Activated CD4-positive, alpha-beta T cell treated with anti-CD3 and anti-CD28 coated beads, Interleukin-2, amount 10 ng/mL, durations not matched to agents 24 days and 14 days (primary cell): ENCODE measurements at regions not wholly inside any gene's neighbourhood (a gene's known extent, or its start where the extent isn't known, plus 50 kb on each side); places are given as distances from the start of the nearest gene placed in this dataset.
A peak's percentile ranks its signal among the peaks of the same experiment; 100 is the strongest.

Experiments
- DNase-seq: peaks from one replicate; pipeline ENCODE4 v3.0.0; 2022
- H3K27ac Mint-ChIP-seq: one replicate; pipeline ENCODE4 v1.8.0; 2022; ENCODE audit warnings: mild to moderate bottlenecking, mixed read lengths
- H3K27me3 Mint-ChIP-seq: one replicate; pipeline ENCODE4 v1.8.0; 2022; ENCODE audit warnings: mixed read lengths
- H3K36me3 Mint-ChIP-seq: one replicate; pipeline ENCODE4 v1.8.0; 2022; ENCODE audit warnings: low read depth, mild to moderate bottlenecking, mixed read lengths
- H3K4me1 Mint-ChIP-seq: one replicate; pipeline ENCODE4 v1.8.0; 2021; ENCODE audit warnings: mixed read lengths
- H3K4me3 Mint-ChIP-seq: one replicate; pipeline ENCODE4 v1.8.0; 2022; ENCODE audit warnings: mild to moderate bottlenecking, moderate library complexity, mixed read lengths
- H3K9me3 Mint-ChIP-seq: one replicate; pipeline ENCODE4 v1.8.0; 2021; ENCODE audit warnings: mixed read lengths
- intact Hi-C: fragments of 100-400 bp; cut with micrococcal nuclease; formaldehyde crosslinking; loops from one replicate; pipeline ENCODE4 v1.15.1; 2023

DNA sequence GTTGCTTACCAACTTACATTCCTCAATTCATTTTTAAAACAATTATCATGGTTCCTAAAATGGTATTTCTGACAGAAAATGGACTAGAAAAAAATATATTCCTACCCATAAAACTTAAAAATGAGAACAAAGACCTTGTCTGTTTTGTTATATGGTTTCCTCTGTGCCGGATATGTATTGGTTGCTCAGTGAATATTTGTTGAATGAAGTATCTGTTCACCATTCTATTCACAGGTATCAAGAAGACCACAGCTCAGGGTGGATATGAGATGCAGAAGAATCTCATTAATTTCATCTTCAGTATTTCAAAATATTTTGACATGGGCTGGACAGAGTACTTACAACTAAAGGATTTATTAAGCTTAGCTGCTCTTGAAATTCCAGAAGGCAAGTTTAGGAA is 58.1 kb downstream of the TUSC7 start:
- no peaks in the 10 kb centered on the region for H3K4me1 Mint-ChIP-seq
- no peak for DNase-seq
- intact Hi-C loops, result no loop called here
- no peak overlapping the region for H3K4me3 Mint-ChIP-seq
- H3K9me3 Mint-ChIP-seq, result no peaks in the 10 kb centered on the region
- H3K27ac Mint-ChIP-seq, result no peak overlapping the region
- H3K36me3 Mint-ChIP-seq, result no peaks in the 10 kb centered on the region
- H3K27me3 Mint-ChIP-seq, result no peaks in the 10 kb centered on the region

DNA sequence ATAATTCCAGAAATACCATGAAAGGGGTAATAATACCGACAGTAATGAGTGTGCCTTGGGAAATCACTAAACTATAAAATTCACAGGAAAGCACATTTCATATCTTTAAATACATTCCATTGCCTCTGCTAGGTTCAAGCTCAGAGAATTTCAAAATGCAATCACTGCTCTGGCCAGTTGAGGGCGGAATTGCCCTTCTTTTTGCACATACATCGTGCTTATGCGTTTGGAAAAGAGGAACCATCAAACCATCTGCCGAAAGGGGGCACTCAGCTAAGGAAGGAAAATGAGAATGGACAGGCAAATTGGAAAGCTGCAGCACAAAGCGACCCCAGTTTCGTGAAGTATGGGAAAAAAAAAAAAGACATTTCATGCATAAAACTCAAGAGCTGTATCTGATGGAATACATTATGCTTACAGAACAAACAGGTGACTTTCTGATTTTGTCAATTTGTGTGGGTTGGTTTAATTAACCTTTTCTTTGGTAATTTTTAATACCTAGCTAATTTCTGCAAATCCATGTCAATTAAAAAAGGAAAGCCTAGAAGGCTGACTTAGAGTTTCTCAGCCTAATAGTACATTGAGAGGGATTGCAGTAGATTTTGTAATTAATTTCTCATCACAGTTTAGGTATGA is 61.4 kb downstream of the TUSC7 start:
- intact Hi-C loops, result loop anchor here (10.0 kb wide), 1 partner anchor 954 kb away; no protein-coding TSS in a partner anchor
- Mint-ChIP-seq H3K36me3 (no peaks in the 10 kb centered on the region), H3K27me3 (no peaks in the 10 kb centered on the region), H3K9me3 (no peaks in the 10 kb centered on the region), H3K27ac (no peak overlapping the region), H3K4me1 (no peaks in the 10 kb centered on the region), H3K4me3 (no peak overlapping the region)
- DNase-seq, result peak; percentile 82

DNA sequence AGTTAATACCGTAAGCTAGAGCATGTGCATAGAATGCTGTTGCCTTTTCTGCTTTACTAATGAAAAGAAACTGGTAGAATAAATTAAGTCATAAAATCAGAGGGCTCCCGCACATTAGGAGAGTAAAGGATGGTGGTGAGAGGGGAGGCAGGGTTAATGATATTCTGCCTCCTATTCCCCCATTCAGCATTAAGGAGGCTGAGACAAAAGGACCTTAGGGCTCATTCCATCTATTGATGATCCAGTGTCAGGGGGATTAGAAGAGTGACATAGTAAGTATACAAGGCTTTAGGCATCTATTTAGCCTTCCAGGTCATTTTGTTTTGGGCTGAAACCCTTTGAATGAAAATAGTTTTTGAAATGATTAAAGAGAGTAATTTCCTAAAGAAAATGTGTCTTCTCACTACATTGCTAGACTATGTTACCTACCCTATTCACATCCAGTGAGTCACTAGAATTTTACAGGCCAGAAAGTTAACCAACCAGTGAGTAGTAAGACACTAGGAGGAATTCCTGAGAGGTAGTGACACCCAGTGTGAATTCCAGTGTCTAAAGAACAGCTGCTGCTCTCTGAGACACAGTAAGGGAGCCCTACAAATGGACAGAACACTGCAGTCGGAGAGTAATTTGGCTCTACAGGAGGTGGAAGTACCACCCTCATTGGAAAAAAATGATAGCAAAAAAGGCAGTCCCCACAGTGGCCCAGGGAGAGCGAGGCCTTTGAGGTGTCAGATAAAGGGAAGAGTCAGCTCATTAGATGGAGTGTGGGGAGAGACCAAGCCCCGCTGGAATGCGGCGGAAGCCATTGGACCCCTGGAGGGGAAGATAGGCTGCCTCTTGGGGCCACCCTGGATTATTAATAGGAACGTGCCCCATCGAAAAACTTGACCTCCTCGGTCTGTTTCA is 67.6 kb downstream of the TUSC7 start:
- Mint-ChIP-seq H3K36me3 (no peaks in the 10 kb centered on the region), H3K27me3 (no peaks in the 10 kb centered on the region), H3K4me3 (no peak overlapping the region), H3K9me3 (no peaks in the 10 kb centered on the region), H3K27ac (no peak overlapping the region), H3K4me1 (no peaks in the 10 kb centered on the region)
- intact Hi-C loops, result loop anchor here (10.0 kb wide), 1 partner anchor 948 kb away; no protein-coding TSS in a partner anchor
- DNase-seq, result no peak

DNA sequence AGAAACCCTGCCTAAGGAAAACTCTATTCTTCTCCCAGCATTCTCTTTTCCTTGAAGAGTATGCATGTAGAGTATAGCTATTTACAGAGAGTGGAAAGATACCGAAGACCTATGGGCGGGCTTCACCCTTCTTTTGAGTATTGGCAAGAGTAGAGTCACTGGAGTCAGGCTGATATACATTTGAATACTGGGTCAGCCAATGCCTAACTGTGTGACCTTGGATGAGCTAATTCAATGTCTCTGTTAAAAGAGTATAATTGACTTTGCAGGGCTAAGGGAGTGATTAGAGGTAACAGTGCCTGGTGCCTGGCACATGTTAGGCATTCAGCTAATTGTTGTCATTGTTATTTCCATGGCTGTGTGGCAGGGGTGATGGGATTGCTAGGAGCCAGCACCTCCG is 75.6 kb downstream of the TUSC7 start:
- H3K9me3 Mint-ChIP-seq, result no peaks in the 10 kb centered on the region
- H3K4me1 Mint-ChIP-seq, result no peaks in the 10 kb centered on the region
- DNase-seq, result no peak
- H3K27me3 Mint-ChIP-seq, result no peaks in the 10 kb centered on the region
- no peak overlapping the region for H3K27ac Mint-ChIP-seq
- no peak overlapping the region for H3K4me3 Mint-ChIP-seq
- intact Hi-C loops, result no loop called here
- no peaks in the 10 kb centered on the region for H3K36me3 Mint-ChIP-seq

DNA sequence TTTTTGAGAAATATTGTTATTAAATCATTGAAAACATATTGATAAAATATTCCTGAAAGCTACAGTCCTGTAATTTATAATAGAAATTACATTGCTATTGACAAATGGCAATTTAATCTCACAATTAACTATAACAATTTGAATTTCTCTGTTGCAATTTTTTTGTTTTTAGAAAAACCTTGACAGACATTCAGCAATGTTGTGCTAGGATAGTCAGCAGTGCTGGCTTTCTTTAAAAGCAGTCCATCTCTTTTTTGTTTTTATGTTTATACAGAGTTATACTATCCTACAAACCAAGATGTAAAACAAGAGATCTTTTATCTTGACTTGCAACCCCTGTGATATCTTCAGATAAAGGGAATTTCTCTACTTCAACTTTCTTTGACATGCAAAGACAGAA is 93.1 kb downstream of the TUSC7 start:
- H3K27me3 Mint-ChIP-seq, result no peaks in the 10 kb centered on the region
- H3K36me3 Mint-ChIP-seq, result no peaks in the 10 kb centered on the region
- H3K4me3 Mint-ChIP-seq, result no peak overlapping the region
- H3K4me1 Mint-ChIP-seq, result no peaks in the 10 kb centered on the region
- no peak for DNase-seq
- no peaks in the 10 kb centered on the region for H3K9me3 Mint-ChIP-seq
- no peak overlapping the region for H3K27ac Mint-ChIP-seq
- intact Hi-C loops, result no loop called here

DNA sequence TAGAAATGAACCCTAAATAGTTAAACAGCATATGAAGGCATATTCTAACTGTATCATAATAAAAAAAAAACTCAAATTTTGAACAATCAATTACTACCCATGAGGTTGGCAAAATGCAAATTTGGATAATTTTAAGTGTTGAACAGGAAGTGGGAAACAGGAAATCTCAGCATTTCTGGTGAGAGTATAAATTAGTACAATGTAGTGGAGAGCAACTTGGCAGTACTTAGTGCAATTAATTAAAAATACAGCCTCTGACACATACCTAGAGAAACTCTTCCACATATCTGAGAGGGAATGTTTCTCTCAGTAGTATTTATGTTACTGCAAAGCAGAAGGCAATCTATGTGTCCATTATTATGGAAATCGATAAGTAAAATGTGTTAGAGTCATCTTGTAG is 96.8 kb downstream of the TUSC7 start:
- Mint-ChIP-seq H3K4me1 (no peaks in the 10 kb centered on the region), H3K27ac (no peak overlapping the region), H3K36me3 (no peaks in the 10 kb centered on the region), H3K27me3 (no peaks in the 10 kb centered on the region), H3K4me3 (no peak overlapping the region), H3K9me3 (no peaks in the 10 kb centered on the region)
- DNase-seq, result no peak
- intact Hi-C loops, result no loop called here

DNA sequence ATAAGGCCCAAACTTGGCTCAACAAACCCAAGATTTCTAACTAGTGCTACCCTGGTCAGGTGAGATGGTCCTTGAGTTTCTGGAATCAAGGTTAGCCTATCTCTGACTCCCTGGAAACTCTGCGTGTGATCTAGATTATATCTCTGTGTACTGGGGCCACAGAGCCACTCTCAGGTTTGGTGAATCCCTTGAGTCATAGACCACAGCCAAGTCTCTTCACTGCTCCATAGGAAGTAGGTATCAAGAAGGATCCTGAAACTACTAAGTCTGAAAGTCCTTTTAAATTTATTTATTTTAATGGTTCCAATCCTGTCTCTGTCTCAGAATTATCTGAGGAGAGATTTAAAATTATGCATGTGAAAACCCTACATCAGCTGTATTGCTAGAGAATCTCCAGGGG is 99.1 kb downstream of the TUSC7 start:
- intact Hi-C loops, result no loop called here
- H3K36me3 Mint-ChIP-seq, result no peaks in the 10 kb centered on the region
- no peaks in the 10 kb centered on the region for H3K27me3 Mint-ChIP-seq
- H3K27ac Mint-ChIP-seq, result no peak overlapping the region
- H3K4me1 Mint-ChIP-seq, result no peaks in the 10 kb centered on the region
- H3K4me3 Mint-ChIP-seq, result no peak overlapping the region
- DNase-seq, result no peak
- no peaks in the 10 kb centered on the region for H3K9me3 Mint-ChIP-seq

DNA sequence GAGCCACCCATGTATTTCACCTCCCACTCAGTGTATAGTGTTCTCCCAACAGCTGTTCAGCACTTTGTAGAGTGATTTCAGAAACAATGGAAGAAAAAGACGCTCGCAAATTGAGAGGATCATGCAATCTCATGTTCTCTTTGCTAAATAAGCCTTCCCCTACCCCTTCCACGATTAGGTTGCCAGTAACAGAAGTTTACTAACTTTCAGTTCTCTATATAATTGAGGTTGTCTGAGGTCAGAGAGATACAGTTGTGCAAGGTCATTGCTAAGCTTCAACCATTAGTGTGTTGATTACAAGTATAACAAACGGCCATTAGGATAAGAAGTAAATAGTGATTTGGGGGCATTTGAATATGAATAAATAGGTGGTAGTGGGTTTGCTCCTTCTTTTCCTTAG is 99.6 kb downstream of the TUSC7 start:
- no peak for DNase-seq
- Mint-ChIP-seq H3K4me1 (no peaks in the 10 kb centered on the region), H3K27me3 (no peaks in the 10 kb centered on the region), H3K9me3 (no peaks in the 10 kb centered on the region), H3K4me3 (no peak overlapping the region), H3K36me3 (no peaks in the 10 kb centered on the region), H3K27ac (no peak overlapping the region)
- intact Hi-C loops, result no loop called here

DNA sequence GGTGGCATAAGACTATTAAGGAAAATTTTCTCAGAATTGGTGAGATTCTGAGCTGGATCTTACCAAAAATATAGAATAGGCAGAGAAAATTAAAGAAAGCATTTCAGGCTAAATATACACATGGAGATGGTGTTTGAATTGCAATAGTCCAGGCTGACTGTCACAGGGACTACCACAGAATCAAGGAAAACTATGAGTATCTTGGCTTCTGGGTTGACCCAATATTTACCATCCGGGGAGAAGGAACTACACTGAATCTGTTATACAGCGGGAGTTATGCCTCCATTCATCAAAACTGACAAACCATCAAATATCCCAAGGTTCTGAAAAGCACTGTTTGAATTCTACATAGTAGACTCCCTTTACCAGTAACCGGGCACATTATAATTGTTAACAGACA is 102.2 kb downstream of the TUSC7 start:
- Mint-ChIP-seq H3K4me1 (no peaks in the 10 kb centered on the region), H3K27me3 (no peaks in the 10 kb centered on the region), H3K27ac (no peak overlapping the region), H3K36me3 (no peaks in the 10 kb centered on the region), H3K9me3 (no peaks in the 10 kb centered on the region), H3K4me3 (no peak overlapping the region)
- DNase-seq, result no peak
- intact Hi-C loops, result no loop called here

DNA sequence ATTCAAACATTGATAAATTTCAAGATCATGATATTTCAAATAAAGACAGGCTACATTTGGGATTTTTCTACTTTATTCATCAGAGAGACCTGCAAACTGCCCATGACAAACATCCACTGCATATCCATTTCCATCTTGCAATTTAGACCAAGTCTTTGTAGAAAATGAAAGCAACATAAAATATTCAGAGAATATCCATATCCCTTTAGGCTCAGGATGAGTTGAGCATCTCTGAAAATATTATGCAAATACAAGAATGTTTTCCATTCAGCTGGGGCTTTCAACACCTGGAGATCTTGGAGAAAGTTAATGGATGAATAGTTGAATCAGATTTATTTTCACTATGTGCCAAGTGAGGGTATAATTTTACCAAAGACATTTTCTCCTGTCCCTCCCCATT is 103.4 kb downstream of the TUSC7 start:
- no peak for DNase-seq
- Mint-ChIP-seq H3K4me3 (no peak overlapping the region), H3K9me3 (no peaks in the 10 kb centered on the region), H3K36me3 (no peaks in the 10 kb centered on the region), H3K27me3 (no peaks in the 10 kb centered on the region), H3K27ac (no peak overlapping the region), H3K4me1 (no peaks in the 10 kb centered on the region)
- intact Hi-C loops, result no loop called here

DNA sequence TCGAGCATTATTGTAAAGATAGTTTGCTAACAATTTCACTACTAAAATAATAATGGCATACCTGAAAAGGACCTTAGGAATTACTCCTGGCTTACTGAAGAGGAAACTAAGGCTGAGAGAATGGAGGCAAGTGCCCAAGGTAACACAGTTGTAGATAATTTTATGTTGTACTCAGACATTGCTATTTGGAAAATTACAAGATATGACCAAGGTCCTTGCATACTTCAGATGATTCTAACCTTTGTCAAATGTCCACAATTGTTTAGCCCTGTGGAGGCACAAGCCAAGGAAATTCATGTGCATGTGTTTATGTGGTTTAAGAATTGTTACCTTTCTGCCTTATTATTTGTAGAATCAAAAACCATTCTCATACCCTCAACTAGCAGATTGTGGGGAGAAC is 105.7 kb downstream of the TUSC7 start:
- no peaks in the 10 kb centered on the region for H3K27me3 Mint-ChIP-seq
- H3K4me1 Mint-ChIP-seq, result no peaks in the 10 kb centered on the region
- H3K27ac Mint-ChIP-seq, result no peak overlapping the region
- no peak overlapping the region for H3K4me3 Mint-ChIP-seq
- intact Hi-C loops, result no loop called here
- no peaks in the 10 kb centered on the region for H3K36me3 Mint-ChIP-seq
- no peaks in the 10 kb centered on the region for H3K9me3 Mint-ChIP-seq
- DNase-seq, result no peak

DNA sequence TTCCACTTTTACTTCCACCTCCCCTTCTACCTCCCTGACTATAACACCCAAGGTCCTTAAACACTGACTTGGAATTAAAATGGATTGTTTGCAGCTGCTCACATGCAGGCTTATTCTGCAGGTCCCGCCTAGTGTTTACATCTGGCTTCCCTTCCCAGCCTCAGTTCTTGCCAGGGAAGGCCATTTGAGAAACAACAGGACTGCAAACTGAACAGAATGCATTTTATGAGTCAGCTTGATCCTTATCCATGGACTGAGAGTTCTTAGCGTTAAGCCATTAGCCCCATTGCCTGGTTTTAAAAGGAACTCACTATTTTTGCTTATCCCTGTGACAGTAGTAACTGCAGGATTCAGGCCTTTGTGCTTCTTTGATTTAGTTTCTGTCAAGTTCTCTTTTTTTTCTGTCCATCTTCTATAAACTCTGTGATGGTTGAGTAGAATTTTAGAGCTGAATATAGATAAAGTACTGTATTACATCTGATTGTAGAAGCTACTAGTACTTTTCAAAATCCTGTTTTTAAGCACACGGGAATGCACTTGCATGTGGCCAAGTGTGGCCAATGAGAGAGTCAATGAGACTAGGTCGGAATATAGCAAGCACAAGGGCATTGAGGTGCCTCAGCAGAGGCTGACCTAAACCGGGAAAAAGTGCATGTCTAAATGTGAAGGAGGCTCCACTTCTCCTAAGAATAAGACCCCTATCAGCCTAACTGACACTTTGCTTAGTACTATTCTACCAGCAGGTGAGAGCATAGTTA is 106.4 kb downstream of the TUSC7 start:
- intact Hi-C loops, result no loop called here
- no peaks in the 10 kb centered on the region for H3K4me1 Mint-ChIP-seq
- no peak overlapping the region for H3K27ac Mint-ChIP-seq
- DNase-seq, result no peak
- H3K27me3 Mint-ChIP-seq, result no peaks in the 10 kb centered on the region
- no peaks in the 10 kb centered on the region for H3K9me3 Mint-ChIP-seq
- no peak overlapping the region for H3K4me3 Mint-ChIP-seq
- no peaks in the 10 kb centered on the region for H3K36me3 Mint-ChIP-seq

DNA sequence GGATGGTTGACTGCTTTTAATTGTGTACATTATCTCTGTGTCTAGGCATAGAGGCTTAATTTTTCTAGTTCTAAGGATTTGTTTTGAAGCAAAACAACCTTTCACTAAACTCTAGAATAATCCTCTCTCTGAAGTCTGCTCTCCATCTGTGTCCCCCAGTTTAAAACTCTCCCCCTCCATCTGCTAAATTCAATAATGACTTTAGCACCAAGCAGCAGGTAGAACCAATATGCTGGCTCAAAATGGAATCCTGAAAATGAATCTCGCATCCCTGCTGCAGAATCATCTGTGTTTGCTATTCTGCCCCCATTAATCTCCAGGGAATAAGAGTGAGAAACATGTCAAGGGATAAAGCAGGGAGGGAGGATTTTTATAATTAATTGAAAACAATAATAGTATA is 111.8 kb downstream of the TUSC7 start:
- H3K36me3 Mint-ChIP-seq, result no peaks in the 10 kb centered on the region
- no peaks in the 10 kb centered on the region for H3K27me3 Mint-ChIP-seq
- intact Hi-C loops, result no loop called here
- H3K4me3 Mint-ChIP-seq, result no peak overlapping the region
- H3K27ac Mint-ChIP-seq, result no peak overlapping the region
- H3K4me1 Mint-ChIP-seq, result no peaks in the 10 kb centered on the region
- no peaks in the 10 kb centered on the region for H3K9me3 Mint-ChIP-seq
- no peak for DNase-seq

DNA sequence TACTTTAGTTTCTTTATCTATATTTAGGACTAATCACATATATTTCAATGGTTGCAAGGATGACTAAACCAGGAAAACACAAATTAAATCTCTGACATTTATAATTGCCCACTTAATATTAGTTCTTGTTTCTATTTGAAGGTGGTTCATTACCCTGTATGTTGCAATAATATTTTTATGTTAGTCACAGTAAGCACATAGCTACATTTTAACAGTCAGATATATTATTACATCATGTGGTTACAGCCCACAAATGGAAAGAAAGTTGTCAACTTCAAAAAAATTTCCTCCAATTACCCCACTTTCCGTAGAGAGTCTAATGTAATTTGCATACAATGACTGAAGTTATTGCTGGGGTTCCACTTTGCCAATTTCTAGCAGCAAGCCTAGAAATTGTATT is 114.6 kb downstream of the TUSC7 start:
- intact Hi-C loops, result no loop called here
- Mint-ChIP-seq H3K27ac (no peak overlapping the region), H3K4me3 (no peak overlapping the region), H3K36me3 (no peaks in the 10 kb centered on the region), H3K9me3 (no peaks in the 10 kb centered on the region), H3K4me1 (no peaks in the 10 kb centered on the region), H3K27me3 (no peaks in the 10 kb centered on the region)
- DNase-seq, result no peak
